Trophoblast cell (in vitro differentiated cells and primary cell): ENCODE measurements at regions not wholly inside any gene's neighbourhood (a gene's known extent, or its start where the extent isn't known, plus 50 kb on each side); places are given as distances from the start of the nearest gene placed in this dataset.

ENCODE experiments used
- DNase-seq, 2 donors: peaks; one replicate each; pipeline ENCODE4 v3.0.0-alpha.2; 2016
- H2AFZ ChIP-seq: 2 replicates; pipeline ENCODE4 v1.6.1; 2013; ENCODE audit warnings: low read length, moderate library complexity, mild to moderate bottlenecking; ENCODE audit not compliant: insufficient read depth, poor library complexity
- H2AK5ac ChIP-seq: 2 replicates; pipeline ENCODE4 v1.6.1; 2013; ENCODE audit warnings: mild to moderate bottlenecking, low read length
- H2BK120ac ChIP-seq: 2 replicates; pipeline ENCODE4 v1.6.1; 2013; ENCODE audit warnings: low read length, mild to moderate bottlenecking, moderate library complexity; ENCODE audit not compliant: insufficient read depth, poor library complexity
- H2BK12ac ChIP-seq: 2 replicates; pipeline ENCODE4 v1.6.1; 2013; ENCODE audit warnings: mild to moderate bottlenecking, low read length, moderate library complexity
- H2BK5ac ChIP-seq: 2 replicates; pipeline ENCODE4 v1.6.1; 2013; ENCODE audit warnings: low read length, low read depth, moderate library complexity, mild to moderate bottlenecking; ENCODE audit not compliant: poor library complexity
- H3K14ac ChIP-seq: 2 replicates; pipeline ENCODE4 v1.6.1; 2013; ENCODE audit warnings: mild to moderate bottlenecking, low read length
- H3K18ac ChIP-seq: 2 replicates; pipeline ENCODE4 v1.6.1; 2013; ENCODE audit warnings: mild to moderate bottlenecking, low read length
- H3K23ac ChIP-seq: 2 replicates; pipeline ENCODE4 v1.6.1; 2013; ENCODE audit warnings: low read length
- H3K27ac ChIP-seq: 2 replicates; pipeline ENCODE4 v1.5.1; 2013; ENCODE audit warnings: low read depth, mild to moderate bottlenecking, inconsistent platforms, low read length, moderate library complexity
- H3K27me3 ChIP-seq: 2 replicates; pipeline ENCODE4 v1.6.1; 2013; ENCODE audit warnings: inconsistent platforms, mild to moderate bottlenecking, low read length, moderate library complexity; ENCODE audit not compliant: insufficient read depth
- H3K36me3 ChIP-seq, 2 experiments: 1 replicate in 1 of 2; 2 replicates in 1 of 2; pipeline ENCODE4 v1.6.1; 2013; ENCODE audit warnings: low read length in 2 of 2, mild to moderate bottlenecking in 2 of 2, moderate library complexity in 1 of 2; ENCODE audit not compliant: insufficient read depth in 2 of 2, control insufficient read depth in 1 of 2
- H3K4ac ChIP-seq: 2 replicates; pipeline ENCODE4 v1.6.1; 2013; ENCODE audit warnings: low read depth, mild to moderate bottlenecking, low read length, moderate library complexity
- H3K4me1 ChIP-seq, 2 experiments: 1 replicate in 1 of 2; 2 replicates in 1 of 2; pipeline ENCODE4 v1.6.1; 2013; ENCODE audit warnings: low read length in 2 of 2, mild to moderate bottlenecking in 2 of 2, moderate library complexity in 1 of 2; ENCODE audit not compliant: insufficient read depth in 2 of 2, control insufficient read depth in 1 of 2
- H3K4me2 ChIP-seq: 2 replicates; pipeline ENCODE4 v1.6.1; 2013; ENCODE audit warnings: inconsistent platforms, mild to moderate bottlenecking, low read length, moderate library complexity
- H3K4me3 ChIP-seq: 2 replicates; pipeline ENCODE4 v1.5.1; 2013; ENCODE audit warnings: mild to moderate bottlenecking, low read depth, low read length, inconsistent platforms
- H3K79me1 ChIP-seq: one replicate; pipeline ENCODE4 v1.6.1; 2013; ENCODE audit warnings: low read length
- H3K79me2 ChIP-seq: 2 replicates; pipeline ENCODE4 v1.6.1; 2013; ENCODE audit warnings: low read length, mild to moderate bottlenecking; ENCODE audit not compliant: control insufficient read depth, insufficient read depth, poor library complexity
- H3K9ac ChIP-seq: 2 replicates; pipeline ENCODE4 v1.6.1; 2013; ENCODE audit warnings: mild to moderate bottlenecking, low read length
- H3K9me3 ChIP-seq: 2 replicates; pipeline ENCODE4 v1.6.1; 2013; ENCODE audit warnings: low read depth, mild to moderate bottlenecking, control low read depth, inconsistent platforms, low read length; ENCODE audit not compliant: insufficient read depth
- H4K12ac ChIP-seq: 2 replicates; pipeline ENCODE4 v1.6.1; 2013; ENCODE audit warnings: low read depth, mild to moderate bottlenecking, low read length, moderate library complexity
- H4K8ac ChIP-seq: 2 replicates; pipeline ENCODE4 v1.6.1; 2013; ENCODE audit warnings: low read depth, mild to moderate bottlenecking, low read length, moderate library complexity
- H4K91ac ChIP-seq: one replicate; pipeline ENCODE4 v1.6.1; 2013; ENCODE audit warnings: low read depth, mild to moderate bottlenecking, low read length, moderate library complexity
- WGBS: extraction: QIAGEN DNeasy Blood & Tissue Kit; methylation state at CpG from one replicate; pipeline ENCODE4 v1.1.7; 2013; ENCODE audit warnings: missing lambda C conversion rate; ENCODE audit not compliant: insufficient read length, insufficient coverage; ENCODE audit errors: extremely low coverage; 5-methylcytosine and 5-hydroxymethylcytosine counted together

DNA sequence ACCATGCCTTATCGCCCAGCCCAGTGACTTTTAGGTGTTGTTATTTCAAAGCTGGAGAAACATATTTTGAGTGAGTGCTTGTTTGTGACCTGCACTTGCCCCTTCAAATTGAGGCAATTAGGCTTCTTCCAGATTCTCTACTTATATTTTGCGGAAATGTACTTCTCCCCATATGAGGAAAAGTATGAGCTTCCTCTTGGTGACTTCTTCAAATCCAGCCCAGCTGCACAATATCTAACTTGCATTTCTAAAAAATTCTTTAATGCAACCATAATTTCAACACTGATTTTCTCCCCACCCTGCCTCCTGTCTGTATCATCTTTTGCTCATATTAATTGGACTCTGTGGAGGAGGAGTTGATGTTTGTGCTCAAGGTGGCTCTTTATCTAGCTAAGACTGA lies 391.2 kb upstream of the POU3F3 start:
- Histone ChIP-seq H4K8ac (no peak overlapping the region), H3K27me3 (no peaks in the 10 kb centered on the region), H3K23ac (no peak overlapping the region), H2BK12ac (no peak overlapping the region), H2BK120ac (no peak overlapping the region), H3K4me3 (no peak overlapping the region), H4K12ac (no peak overlapping the region), H3K79me2 (no peaks in the 10 kb centered on the region), H3K27ac (no peak overlapping the region), H3K9me3 (no peaks in the 10 kb centered on the region), H2BK5ac (no peak overlapping the region), H2AFZ (no peak overlapping the region), H3K14ac (no peak overlapping the region), H3K79me1 (no peaks in the 10 kb centered on the region), H2AK5ac (no peak overlapping the region), H3K4me2 (no peak overlapping the region), H3K4ac (no peak overlapping the region), H3K9ac (no peak overlapping the region), H3K4me1 (no peaks in the 10 kb centered on the region), H3K36me3 (no peaks in the 10 kb centered on the region), H4K91ac (no peak overlapping the region), H3K18ac (no peak overlapping the region)
- no CpG with 5 or more reads among the region's 2 CpGs for WGBS
- DNase-seq = no peak

DNA sequence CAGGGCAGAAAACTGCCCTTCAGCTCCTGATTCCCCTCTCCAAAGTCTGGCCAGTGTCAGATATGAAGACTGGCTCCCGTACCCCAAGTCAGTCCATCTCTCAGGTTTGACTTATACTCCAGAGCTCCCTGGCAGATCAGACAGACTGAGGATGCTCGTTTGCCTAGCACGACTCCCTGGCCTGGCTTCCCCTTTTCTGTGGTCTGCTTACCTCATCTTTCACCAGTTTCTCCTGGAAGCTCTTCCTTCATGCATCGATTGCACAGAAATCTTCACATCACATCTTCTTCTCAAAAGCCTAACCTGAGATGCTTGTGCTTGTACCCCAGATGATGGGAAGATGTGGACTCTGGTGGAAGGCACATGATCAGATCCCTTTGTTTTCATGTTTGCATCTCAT lies 387.9 kb upstream of the POU3F3 start:
- H2BK120ac ChIP-seq = no peak overlapping the region
- H3K27ac ChIP-seq = no peak overlapping the region
- no peak overlapping the region for H2BK5ac ChIP-seq
- DNase-seq = no peak
- H3K36me3 ChIP-seq = no peaks in the 10 kb centered on the region
- H4K12ac ChIP-seq = no peak overlapping the region
- no peak overlapping the region for H2AK5ac ChIP-seq
- no CpG with 5 or more reads among the region's 4 CpGs for WGBS
- H3K14ac ChIP-seq = no peak overlapping the region
- H3K9me3 ChIP-seq = no peaks in the 10 kb centered on the region
- H3K4ac ChIP-seq = no peak overlapping the region
- no peaks in the 10 kb centered on the region for H3K79me1 ChIP-seq
- no peak overlapping the region for H3K4me3 ChIP-seq
- no peak overlapping the region for H4K8ac ChIP-seq
- H3K23ac ChIP-seq = no peak overlapping the region
- no peak overlapping the region for H2AFZ ChIP-seq
- H3K4me2 ChIP-seq = no peak overlapping the region
- no peaks in the 10 kb centered on the region for H3K4me1 ChIP-seq
- no peaks in the 10 kb centered on the region for H3K79me2 ChIP-seq
- no peak overlapping the region for H4K91ac ChIP-seq
- H3K27me3 ChIP-seq = no peaks in the 10 kb centered on the region
- no peak overlapping the region for H3K9ac ChIP-seq
- no peak overlapping the region for H2BK12ac ChIP-seq
- H3K18ac ChIP-seq = no peak overlapping the region

DNA sequence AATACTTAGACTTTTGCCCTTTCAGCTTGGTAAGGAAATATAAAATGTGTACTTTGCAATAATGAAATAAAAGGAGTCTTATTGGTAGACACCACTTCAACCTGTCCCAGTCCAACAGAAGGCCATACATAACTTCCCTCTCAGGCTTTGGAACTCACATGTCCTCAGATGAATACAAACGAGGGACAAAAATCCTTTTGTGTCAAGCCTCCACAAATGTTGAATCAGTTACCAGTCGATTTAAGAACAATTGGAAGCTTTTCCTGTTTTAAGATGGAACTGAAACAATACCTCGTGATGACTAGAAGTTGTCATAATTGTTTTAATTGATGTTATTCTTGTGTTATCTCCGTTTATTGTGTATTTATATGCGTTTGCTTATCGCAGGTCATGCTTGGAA lies 385.1 kb upstream of the POU3F3 start:
- Histone ChIP-seq H2BK12ac (no peak overlapping the region), H3K14ac (no peak overlapping the region), H3K79me2 (no peaks in the 10 kb centered on the region), H4K12ac (no peak overlapping the region), H3K4me2 (no peak overlapping the region), H3K23ac (no peak overlapping the region), H3K9me3 (no peaks in the 10 kb centered on the region), H3K36me3 (no peaks in the 10 kb centered on the region), H2BK5ac (no peak overlapping the region), H3K27me3 (no peaks in the 10 kb centered on the region), H3K4ac (no peak overlapping the region), H2BK120ac (no peak overlapping the region), H3K9ac (no peak overlapping the region), H3K4me3 (no peak overlapping the region), H3K4me1 (no peaks in the 10 kb centered on the region), H4K91ac (no peak overlapping the region), H2AK5ac (no peak overlapping the region), H3K79me1 (no peaks in the 10 kb centered on the region), H4K8ac (no peak overlapping the region), H3K27ac (no peak overlapping the region), H3K18ac (no peak overlapping the region), H2AFZ (no peak overlapping the region)
- WGBS = no CpG with 5 or more reads among the region's 6 CpGs
- DNase-seq = no peak

DNA sequence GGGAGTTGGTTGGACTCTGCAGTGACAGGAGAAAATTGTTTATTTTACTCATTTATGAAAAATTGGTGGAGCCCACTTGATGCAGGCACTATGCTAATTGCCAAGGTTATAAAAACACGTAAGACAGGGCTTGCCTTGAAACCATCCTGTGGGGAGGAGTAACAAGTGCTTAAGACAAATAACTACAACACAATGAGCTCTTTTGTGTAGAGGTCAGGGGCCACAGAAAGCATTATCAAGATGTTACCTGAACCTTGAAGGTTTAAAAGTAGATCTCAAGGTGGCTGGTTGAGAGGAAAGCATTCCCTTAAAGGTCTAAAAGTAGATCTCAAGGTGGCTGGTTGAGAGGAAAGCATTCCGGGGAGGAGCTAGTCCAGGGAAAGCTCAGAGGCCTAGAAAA lies 381.8 kb upstream of the POU3F3 start:
- H3K36me3 ChIP-seq = no peaks in the 10 kb centered on the region
- no peak overlapping the region for H3K4me2 ChIP-seq
- no peaks in the 10 kb centered on the region for H3K79me2 ChIP-seq
- H2BK5ac ChIP-seq = no peak overlapping the region
- H2BK120ac ChIP-seq = no peak overlapping the region
- H3K9ac ChIP-seq = no peak overlapping the region
- no peak overlapping the region for H3K18ac ChIP-seq
- H4K8ac ChIP-seq = no peak overlapping the region
- H3K14ac ChIP-seq = no peak overlapping the region
- no peaks in the 10 kb centered on the region for H3K9me3 ChIP-seq
- H3K27ac ChIP-seq = no peak overlapping the region
- H3K4ac ChIP-seq = no peak overlapping the region
- DNase-seq = no peak
- H4K12ac ChIP-seq = no peak overlapping the region
- no peak overlapping the region for H3K23ac ChIP-seq
- no peak overlapping the region for H2BK12ac ChIP-seq
- H3K79me1 ChIP-seq = no peaks in the 10 kb centered on the region
- no peak overlapping the region for H4K91ac ChIP-seq
- H3K27me3 ChIP-seq = no peaks in the 10 kb centered on the region
- H2AK5ac ChIP-seq = no peak overlapping the region
- WGBS = no CpG with 5 or more reads among the region's 2 CpGs
- H3K4me3 ChIP-seq = no peak overlapping the region
- no peaks in the 10 kb centered on the region for H3K4me1 ChIP-seq
- H2AFZ ChIP-seq = no peak overlapping the region
